ENCODE measurements at regions not wholly inside any gene's neighbourhood (a gene's known extent, or its start where the extent isn't known, plus 50 kb on each side); places are given as distances from the start of the nearest gene placed in this dataset.

DNA sequence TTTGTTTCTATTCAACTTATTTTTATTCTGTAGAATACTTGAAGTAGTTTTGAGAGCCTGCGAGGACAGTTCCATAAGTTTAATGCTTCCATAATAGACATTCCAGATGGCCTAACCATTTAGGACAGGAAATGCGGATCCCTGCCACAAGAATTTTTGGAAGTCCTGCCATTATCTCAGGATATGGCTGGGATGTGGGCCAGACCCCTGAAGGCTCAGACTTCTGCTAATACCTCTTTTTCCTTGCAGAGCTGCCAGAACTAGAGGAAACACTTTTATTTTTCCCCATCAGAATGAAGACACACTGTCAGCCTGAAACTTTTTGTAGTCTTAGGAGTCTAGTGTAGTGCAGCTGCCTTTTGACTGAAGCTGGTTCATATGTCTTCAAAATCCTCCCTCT is 806.5 kb downstream of the TDRD15 start:
- Histone ChIP-seq H3K27me3 (ENCODE audit: control insufficient read depth, insufficient read depth, low read length) (no peaks in the 10 kb centered on the region), H3K4me2 (ENCODE audit: extremely low read depth, insufficient read depth, low read length) (no peak overlapping the region)

DNA sequence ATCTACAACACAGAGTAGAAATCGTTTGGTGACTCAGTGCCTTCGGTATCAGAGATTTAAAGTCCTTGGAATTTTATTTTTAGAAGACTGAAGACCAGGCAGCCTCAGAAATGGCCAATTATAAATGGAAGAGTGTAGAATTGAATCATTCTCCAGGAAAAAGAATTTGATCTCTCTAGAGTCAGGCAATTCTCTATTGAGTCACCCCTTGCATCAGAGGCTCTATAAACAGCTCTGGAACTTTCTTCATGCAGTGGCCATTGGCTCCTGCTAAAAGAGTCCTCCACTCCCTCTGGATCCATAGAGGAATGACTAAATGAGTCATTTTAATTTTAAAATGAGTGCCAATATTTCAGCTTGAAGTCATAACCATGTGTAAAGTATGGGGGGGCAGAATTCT is 816.2 kb downstream of the TDRD15 start:
- TF ChIP-seq, protein P1, sequence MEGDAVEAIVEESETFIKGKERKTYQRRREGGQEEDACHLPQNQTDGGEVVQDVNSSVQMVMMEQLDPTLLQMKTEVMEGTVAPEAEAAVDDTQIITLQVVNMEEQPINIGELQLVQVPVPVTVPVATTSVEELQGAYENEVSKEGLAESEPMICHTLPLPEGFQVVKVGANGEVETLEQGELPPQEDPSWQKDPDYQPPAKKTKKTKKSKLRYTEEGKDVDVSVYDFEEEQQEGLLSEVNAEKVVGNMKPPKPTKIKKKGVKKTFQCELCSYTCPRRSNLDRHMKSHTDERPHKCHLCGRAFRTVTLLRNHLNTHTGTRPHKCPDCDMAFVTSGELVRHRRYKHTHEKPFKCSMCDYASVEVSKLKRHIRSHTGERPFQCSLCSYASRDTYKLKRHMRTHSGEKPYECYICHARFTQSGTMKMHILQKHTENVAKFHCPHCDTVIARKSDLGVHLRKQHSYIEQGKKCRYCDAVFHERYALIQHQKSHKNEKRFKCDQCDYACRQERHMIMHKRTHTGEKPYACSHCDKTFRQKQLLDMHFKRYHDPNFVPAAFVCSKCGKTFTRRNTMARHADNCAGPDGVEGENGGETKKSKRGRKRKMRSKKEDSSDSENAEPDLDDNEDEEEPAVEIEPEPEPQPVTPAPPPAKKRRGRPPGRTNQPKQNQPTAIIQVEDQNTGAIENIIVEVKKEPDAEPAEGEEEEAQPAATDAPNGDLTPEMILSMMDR (conservative IDR thresholded peaks at IDR 0.05 in 1 of 2, IDR thresholded peaks at IDR 0.05 in 1 of 2; ENCODE audit: low read depth in 1 of 2, low read length in 2 of 2) = no peak
- no peak for TF ChIP-seq EZH2 (IDR thresholded peaks at IDR 0.05; ENCODE audit: low read length, missing control alignments)
- no peaks in the 10 kb centered on the region for H3K9me3 ChIP-seq (ENCODE audit: control insufficient read depth, insufficient read depth, low read depth, low read length)
- peak in 1 of 2 donors; percentile 54 for DNase-seq (ENCODE audit: low read depth in 2 of 2)

More for the DNA sequence above, 806.5 kb downstream of the TDRD15 start:
- Histone ChIP-seq H2AFZ (ENCODE audit: low read length) (no peak overlapping the region), H3K79me2 (ENCODE audit: control insufficient read depth, insufficient read depth, low read length) (no peaks in the 10 kb centered on the region), H4K20me1 (ENCODE audit: control insufficient read depth, extremely low read depth, insufficient read depth, low read length) (no peaks in the 10 kb centered on the region), H3K4me3 (replicated peaks in 1 of 4; ENCODE audit: control extremely low read depth in 1 of 4, insufficient read depth in 1 of 4, low read depth in 3 of 4, low read length in 4 of 4) (no peak overlapping the region), H3K9ac (ENCODE audit: insufficient read depth, low read length) (no peak overlapping the region), H3K27ac (ENCODE audit: insufficient read depth, low read length) (no peak overlapping the region), H3K9me3 (ENCODE audit: control insufficient read depth, insufficient read depth, low read depth, low read length) (no peaks in the 10 kb centered on the region), H3K4me1 (ENCODE audit: control insufficient read depth, extremely low read depth, insufficient read depth, low read length) (no peaks in the 10 kb centered on the region), H3K36me3 (ENCODE audit: control insufficient read depth, insufficient read depth, low read length) (no peaks in the 10 kb centered on the region)
- no peak for TF ChIP-seq EZH2 (IDR thresholded peaks at IDR 0.05; ENCODE audit: low read length, missing control alignments)
- TF ChIP-seq, protein P1 (conservative IDR thresholded peaks at IDR 0.05 in 1 of 2, IDR thresholded peaks at IDR 0.05 in 1 of 2; ENCODE audit: low read depth in 1 of 2, low read length in 2 of 2) = no peak
- no peak for DNase-seq (ENCODE audit: low read depth in 2 of 2)

DNA sequence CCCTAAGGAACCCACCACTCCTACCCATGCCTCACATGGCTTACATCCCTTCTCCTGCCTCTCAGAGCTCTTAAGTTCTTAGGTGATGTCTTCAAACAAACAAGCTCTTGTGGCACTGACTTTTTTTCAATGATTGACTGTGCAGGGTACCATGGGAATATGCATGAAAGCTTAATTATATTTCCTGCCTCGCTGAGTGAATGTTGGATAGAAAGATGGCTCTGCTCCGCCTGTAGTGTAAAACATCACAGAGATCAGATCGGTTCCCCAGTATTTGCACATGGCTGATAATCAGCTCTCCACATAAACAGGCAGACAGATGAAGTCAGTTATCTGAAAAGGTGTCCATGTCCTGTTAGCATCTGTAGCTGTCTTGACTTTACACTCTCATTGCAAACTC is 820.8 kb downstream of the TDRD15 start:
- Histone ChIP-seq H3K27me3 (ENCODE audit: control insufficient read depth, insufficient read depth, low read length) (no peaks in the 10 kb centered on the region), H3K4me1 (ENCODE audit: control insufficient read depth, extremely low read depth, insufficient read depth, low read length) (peaks cover 5% of the 10 kb centered on the region), H3K36me3 (ENCODE audit: control insufficient read depth, insufficient read depth, low read length) (no peaks in the 10 kb centered on the region), H3K79me2 (ENCODE audit: control insufficient read depth, insufficient read depth, low read length) (no peaks in the 10 kb centered on the region), H3K4me2 (ENCODE audit: extremely low read depth, insufficient read depth, low read length) (no peak overlapping the region), H2AFZ (ENCODE audit: low read length) (no peak overlapping the region), H4K20me1 (ENCODE audit: control insufficient read depth, extremely low read depth, insufficient read depth, low read length) (no peaks in the 10 kb centered on the region), H3K27ac (ENCODE audit: insufficient read depth, low read length) (no peak overlapping the region), H3K9ac (ENCODE audit: insufficient read depth, low read length) (no peak overlapping the region), H3K9me3 (ENCODE audit: control insufficient read depth, insufficient read depth, low read depth, low read length) (no peaks in the 10 kb centered on the region), H3K4me3 (replicated peaks in 1 of 4; ENCODE audit: control extremely low read depth in 1 of 4, insufficient read depth in 1 of 4, low read depth in 3 of 4, low read length in 4 of 4) (no peak overlapping the region)
- TF ChIP-seq, protein P1 (conservative IDR thresholded peaks at IDR 0.05 in 1 of 2, IDR thresholded peaks at IDR 0.05 in 1 of 2; ENCODE audit: low read depth in 1 of 2, low read length in 2 of 2) = no peak
- TF ChIP-seq EZH2 (IDR thresholded peaks at IDR 0.05; ENCODE audit: low read length, missing control alignments) = no peak
- no peak for DNase-seq (ENCODE audit: low read depth in 2 of 2)

More for the DNA sequence above, 816.2 kb downstream of the TDRD15 start:
- no peak overlapping the region for H3K27ac ChIP-seq (ENCODE audit: insufficient read depth, low read length)
- H4K20me1 ChIP-seq (ENCODE audit: control insufficient read depth, extremely low read depth, insufficient read depth, low read length) = no peaks in the 10 kb centered on the region
- H3K4me2 ChIP-seq (ENCODE audit: extremely low read depth, insufficient read depth, low read length) = no peak overlapping the region
- no peak overlapping the region for H3K9ac ChIP-seq (ENCODE audit: insufficient read depth, low read length)
- H3K4me1 ChIP-seq (ENCODE audit: control insufficient read depth, extremely low read depth, insufficient read depth, low read length) = peaks cover 6% of the 10 kb centered on the region
- no peaks in the 10 kb centered on the region for H3K27me3 ChIP-seq (ENCODE audit: control insufficient read depth, insufficient read depth, low read length)
- no peak overlapping the region for H2AFZ ChIP-seq (ENCODE audit: low read length)
- no peaks in the 10 kb centered on the region for H3K36me3 ChIP-seq (ENCODE audit: control insufficient read depth, insufficient read depth, low read length)
- H3K4me3 ChIP-seq (replicated peaks in 1 of 4; ENCODE audit: control extremely low read depth in 1 of 4, insufficient read depth in 1 of 4, low read depth in 3 of 4, low read length in 4 of 4) = no peak overlapping the region
- no peaks in the 10 kb centered on the region for H3K79me2 ChIP-seq (ENCODE audit: control insufficient read depth, insufficient read depth, low read length)
